Endothelial cell of umbilical vein (primary cell): ENCODE measurements at regions not wholly inside any gene's neighbourhood (a gene's known extent, or its start where the extent isn't known, plus 50 kb on each side); places are given as distances from the start of the nearest gene placed in this dataset.

Experiments used
- BruUV-seq: library from RNA; stranded (reverse); fragments of 400-500 nt; replicated peaks from 2 replicates; lab custom pipeline; 2021; lab: Mats Ljungman, UMichigan
- CTCF ChIA-PET: fragments of 300-600, 350-600 bp; sonication (Branson Sonifier 250); formaldehyde crosslinking; loops from one replicate; lab custom pipeline; 2021; ENCODE audit warnings: antibody characterized with exemption, inconsistent platforms; lab: Charles Lee
- POLR2A ChIA-PET: fragments of 300-600, 350-600 bp; sonication (Branson Sonifier 250); formaldehyde crosslinking; loops from one replicate; lab custom pipeline; 2021; ENCODE audit warnings: antibody characterized with exemption, inconsistent platforms; lab: Charles Lee
- DNase-seq: peaks from one replicate; pipeline ENCODE4 v3.0.0-alpha.2; 2011; ENCODE audit warnings: low read depth, low spot score
- FAIRE-seq: peaks from 2 replicates; lab custom pipeline; 2011; peaks lifted over from hg19 to GRCh38; lab: Jason Lieb, UNC
- H2AFZ ChIP-seq: 2 replicates; pipeline ENCODE4 v1.6.0; 2012; ENCODE audit warnings: low read depth, low read length, control low read depth, inconsistent platforms
- H3K27ac ChIP-seq: 2 replicates; pipeline ENCODE4 v1.5.1; 2011; ENCODE audit warnings: low read depth, mild to moderate bottlenecking, control low read depth, low read length, moderate library complexity; ENCODE audit not compliant: insufficient read depth
- H3K27me3 ChIP-seq, 2 experiments: 2 replicates each; pipeline versions ENCODE4 v1.6.0 to v1.6.1; 2011; ENCODE audit warnings: low read length in 2 of 2, mixed read lengths in 1 of 2; ENCODE audit not compliant: control insufficient read depth in 2 of 2, insufficient read depth in 2 of 2
- H3K36me3 ChIP-seq, 2 experiments: 2 replicates in 1 of 2; 3 replicates in 1 of 2; pipeline ENCODE4 v1.5.1; 2011; ENCODE audit warnings: low read length in 2 of 2, mild to moderate bottlenecking in 1 of 2, moderate library complexity in 1 of 2; ENCODE audit not compliant: control insufficient read depth in 2 of 2, insufficient read depth in 2 of 2; ENCODE audit errors: extremely low read depth in 1 of 2
- H3K4me1 ChIP-seq: 3 replicates; pipeline ENCODE4 v1.5.1; 2011; ENCODE audit warnings: mild to moderate bottlenecking, low read length; ENCODE audit not compliant: control insufficient read depth, insufficient read depth; ENCODE audit errors: extremely low read depth
- H3K4me2 ChIP-seq: 2 replicates; pipeline ENCODE4 v1.6.1; 2011; ENCODE audit warnings: low read length, control low read depth, mixed read lengths; ENCODE audit not compliant: insufficient read depth
- H3K4me3 ChIP-seq, 3 experiments: fragments of 200-600 bp in 1 of 3; sonication (generic), shearing (Covaris generic) in 1 of 3; replicated peaks in 1 of 3; 2 replicates each; pipeline ENCODE4 v1.5.1; 2011 to 2016; ENCODE audit warnings: control low read depth in 3 of 3, low read length in 3 of 3, mild to moderate bottlenecking in 2 of 3, inconsistent platforms in 1 of 3, low read depth in 1 of 3, moderate library complexity in 1 of 3; ENCODE audit not compliant: insufficient read depth in 1 of 3
- H3K79me2 ChIP-seq: 2 replicates; pipeline ENCODE4 v1.6.0; 2012; ENCODE audit warnings: low read length, inconsistent platforms; ENCODE audit not compliant: control insufficient read depth, insufficient read depth
- H3K9ac ChIP-seq: replicated peaks from 2 replicates; pipeline ENCODE3; 2011; ENCODE audit warnings: low read length, control low read depth; ENCODE audit not compliant: insufficient read depth; ENCODE audit errors: extremely low read depth
- H3K9me1 ChIP-seq: replicated peaks from 3 replicates; pipeline ENCODE4 v1.6.0; 2011; ENCODE audit warnings: mild to moderate bottlenecking, low read length; ENCODE audit not compliant: control insufficient read depth, insufficient read depth; ENCODE audit errors: extremely low read depth
- H3K9me3 ChIP-seq: replicated peaks from 2 replicates; pipeline ENCODE4 v1.5.1; 2012; ENCODE audit warnings: low read length, inconsistent platforms; ENCODE audit not compliant: control insufficient read depth, insufficient read depth
- H4K20me1 ChIP-seq: replicated peaks from 2 replicates; pipeline ENCODE3; 2011; ENCODE audit warnings: mild to moderate bottlenecking, low read length; ENCODE audit not compliant: control insufficient read depth, insufficient read depth; ENCODE audit errors: extremely low read depth
- EZH2 ChIP-seq: IDR thresholded peaks from 2 replicates; pipeline ENCODE4 v1.6.1; 2012; ENCODE audit warnings: borderline replicate concordance, low read depth, mild to moderate bottlenecking, moderate library complexity, low read length, inconsistent platforms; ENCODE audit not compliant: severe bottlenecking
- FOS ChIP-seq: IDR thresholded peaks from 2 replicates; pipeline ENCODE4 v1.6.1; 2011; ENCODE audit warnings: mild to moderate bottlenecking, low read length, moderate library complexity, borderline replicate concordance; ENCODE audit not compliant: insufficient read depth
- GATA2 ChIP-seq: IDR thresholded peaks from 2 replicates; pipeline ENCODE4 v1.7.0; 2011; ENCODE audit warnings: low read depth, mild to moderate bottlenecking, moderate library complexity, mixed read lengths, low read length; ENCODE audit not compliant: insufficient read length, insufficient read depth
- JUN ChIP-seq: IDR thresholded peaks from 2 replicates; pipeline ENCODE4 v1.6.1; 2011; ENCODE audit warnings: borderline replicate concordance, low read depth; ENCODE audit not compliant: insufficient read length, insufficient read depth
- MYC ChIP-seq: IDR thresholded peaks from one replicate; pipeline ENCODE4 v1.6.1; 2011; ENCODE audit warnings: mild to moderate bottlenecking, low read depth, low read length
- POLR2A ChIP-seq: IDR thresholded peaks from 2 replicates; pipeline ENCODE4 v1.6.1; 2012; ENCODE audit warnings: low read depth, mild to moderate bottlenecking, control low read depth, low read length
- POLR2AphosphoS5 ChIP-seq: IDR thresholded peaks from 2 replicates; pipeline ENCODE4 v1.6.1; 2012; ENCODE audit warnings: low read depth, mild to moderate bottlenecking, control low read depth, low read length, moderate library complexity; ENCODE audit not compliant: insufficient read depth
- dilution Hi-C: fragments of 300-500 bp; cut with MboI; formaldehyde crosslinking; loops from one replicate; pipeline ENCODE4 v1.15.0; 2019; ENCODE audit warnings: low sequenced_read_pairs; ENCODE audit not compliant: extremely low pct_ligation_motif_present
- intact Hi-C: fragments of 100-400 bp; cut with micrococcal nuclease; formaldehyde crosslinking; loops from one replicate; pipeline ENCODE4 v1.10.0; 2022
- TF ChIP-seq, protein P1 (sequence below): IDR thresholded peaks from 2 replicates; pipeline ENCODE4 v1.6.1; 2011; ENCODE audit not compliant: insufficient read depth, insufficient read length
- TF ChIP-seq, protein P2 (sequence below), 2 donors: IDR thresholded peaks; 1 replicate in 1 of 2; 2 replicates in 1 of 2; pipeline ENCODE4 v1.5.1; 2011; ENCODE audit warnings: low read length in 2 of 2, mild to moderate bottlenecking in 2 of 2, moderate library complexity in 2 of 2, control low read depth in 1 of 2, inconsistent platforms in 1 of 2, low read depth in 1 of 2; ENCODE audit not compliant: insufficient read depth in 1 of 2; ENCODE audit errors: extremely low read depth in 1 of 2

GRCh38 chr4:122012735-122013134 is 60.9 kb upstream of the TRPC3 start:
- CTCF ChIA-PET: no interaction called here
- DNase-seq (no peak), FAIRE-seq (no peak)
- Histone ChIP-seq H3K9ac (no peak overlapping the region), H3K4me3 (no peak overlapping the region), H3K27ac (no peak overlapping the region), H3K4me1 (no peaks in the 10 kb centered on the region), H3K79me2 (no peaks in the 10 kb centered on the region), H3K36me3 (no peaks in the 10 kb centered on the region), H3K9me3 (no peaks in the 10 kb centered on the region), H3K9me1 (no peaks in the 10 kb centered on the region), H2AFZ (no peak overlapping the region), H3K4me2 (no peak overlapping the region), H3K27me3 (peaks cover 1 to 8% of the 10 kb centered on the region in 2 experiments), H4K20me1 (no peaks in the 10 kb centered on the region)
- intact Hi-C loops (no loop called here), dilution Hi-C loops (no loop called here)
- no TSS peak for BruUV-seq
- TF ChIP-seq GATA2 (no peak), FOS (no peak), POLR2AphosphoS5 (no peak), POLR2A (no peak), EZH2 (no peak), MYC (no peak), JUN (no peak)
- TF ChIP-seq, protein P1, sequence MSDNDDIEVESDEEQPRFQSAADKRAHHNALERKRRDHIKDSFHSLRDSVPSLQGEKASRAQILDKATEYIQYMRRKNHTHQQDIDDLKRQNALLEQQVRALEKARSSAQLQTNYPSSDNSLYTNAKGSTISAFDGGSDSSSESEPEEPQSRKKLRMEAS: no peak
- TF ChIP-seq, protein P2, sequence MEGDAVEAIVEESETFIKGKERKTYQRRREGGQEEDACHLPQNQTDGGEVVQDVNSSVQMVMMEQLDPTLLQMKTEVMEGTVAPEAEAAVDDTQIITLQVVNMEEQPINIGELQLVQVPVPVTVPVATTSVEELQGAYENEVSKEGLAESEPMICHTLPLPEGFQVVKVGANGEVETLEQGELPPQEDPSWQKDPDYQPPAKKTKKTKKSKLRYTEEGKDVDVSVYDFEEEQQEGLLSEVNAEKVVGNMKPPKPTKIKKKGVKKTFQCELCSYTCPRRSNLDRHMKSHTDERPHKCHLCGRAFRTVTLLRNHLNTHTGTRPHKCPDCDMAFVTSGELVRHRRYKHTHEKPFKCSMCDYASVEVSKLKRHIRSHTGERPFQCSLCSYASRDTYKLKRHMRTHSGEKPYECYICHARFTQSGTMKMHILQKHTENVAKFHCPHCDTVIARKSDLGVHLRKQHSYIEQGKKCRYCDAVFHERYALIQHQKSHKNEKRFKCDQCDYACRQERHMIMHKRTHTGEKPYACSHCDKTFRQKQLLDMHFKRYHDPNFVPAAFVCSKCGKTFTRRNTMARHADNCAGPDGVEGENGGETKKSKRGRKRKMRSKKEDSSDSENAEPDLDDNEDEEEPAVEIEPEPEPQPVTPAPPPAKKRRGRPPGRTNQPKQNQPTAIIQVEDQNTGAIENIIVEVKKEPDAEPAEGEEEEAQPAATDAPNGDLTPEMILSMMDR (IDR thresholded peaks at IDR 0.05; ENCODE audit: extremely low read depth in 1 of 2, insufficient read depth in 1 of 2, low read depth in 1 of 2, low read length in 2 of 2): no peak
- POLR2A ChIA-PET: no interaction called here
